NCI-H1105 (cell line): ENCODE measurements at regions not wholly inside any gene's neighbourhood (a gene's known extent, or its start where the extent isn't known, plus 50 kb on each side); places are given as distances from the start of the nearest gene placed in this dataset.

Source experiments
- DNase-seq: peaks from one replicate; lab custom pipeline; 2025; lab: John Stamatoyannopoulos, UW

DNA sequence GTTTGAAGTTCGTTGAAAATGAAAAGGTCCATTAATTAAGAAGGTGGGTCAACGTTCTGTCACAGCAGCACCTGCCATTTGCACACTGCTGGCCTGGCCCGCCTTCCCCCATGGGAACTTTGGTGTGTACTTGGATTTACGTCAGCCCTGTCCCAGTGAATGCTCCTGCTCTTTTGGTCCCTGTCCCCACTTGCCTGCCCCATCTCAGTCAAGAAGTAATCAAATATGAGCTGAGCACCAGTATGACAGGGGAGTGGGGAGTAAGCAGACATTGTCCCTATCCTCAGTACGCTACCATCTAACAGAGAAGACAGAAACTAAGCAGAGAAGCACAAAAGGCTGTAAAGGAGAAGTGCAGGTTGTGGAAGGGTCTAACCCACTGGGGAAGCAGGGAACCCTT, 65.1 kb downstream of the SLC4A3 start:
- DNase-seq: no peak

DNA sequence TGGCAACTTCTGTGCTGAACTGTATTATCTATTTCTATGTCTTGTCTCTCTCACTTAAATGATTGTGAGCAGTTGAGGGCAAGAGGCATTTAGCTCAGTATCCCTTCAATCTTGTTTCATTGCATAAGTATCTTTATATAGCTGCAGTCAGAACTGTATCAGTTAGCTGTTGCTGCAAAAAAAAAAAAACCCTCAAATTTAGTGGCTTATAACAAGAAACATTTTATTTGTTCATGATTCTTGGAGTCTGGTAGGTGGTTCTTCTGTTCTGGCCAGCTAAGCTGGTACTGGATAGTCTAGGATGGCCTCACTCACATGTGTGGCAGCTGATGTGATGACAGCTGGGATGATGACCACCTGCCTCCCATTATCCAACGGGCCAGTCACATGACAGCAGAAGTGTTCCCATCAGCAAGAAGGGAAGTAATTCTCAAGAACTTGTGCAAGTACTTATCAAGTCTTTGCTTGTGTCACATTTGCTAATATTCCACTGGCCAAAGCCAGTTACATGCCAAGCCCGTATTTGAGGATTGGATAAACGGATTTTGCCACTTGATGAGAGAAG, 67.8 kb downstream of the SLC4A3 start:
- DNase-seq: no peak

DNA sequence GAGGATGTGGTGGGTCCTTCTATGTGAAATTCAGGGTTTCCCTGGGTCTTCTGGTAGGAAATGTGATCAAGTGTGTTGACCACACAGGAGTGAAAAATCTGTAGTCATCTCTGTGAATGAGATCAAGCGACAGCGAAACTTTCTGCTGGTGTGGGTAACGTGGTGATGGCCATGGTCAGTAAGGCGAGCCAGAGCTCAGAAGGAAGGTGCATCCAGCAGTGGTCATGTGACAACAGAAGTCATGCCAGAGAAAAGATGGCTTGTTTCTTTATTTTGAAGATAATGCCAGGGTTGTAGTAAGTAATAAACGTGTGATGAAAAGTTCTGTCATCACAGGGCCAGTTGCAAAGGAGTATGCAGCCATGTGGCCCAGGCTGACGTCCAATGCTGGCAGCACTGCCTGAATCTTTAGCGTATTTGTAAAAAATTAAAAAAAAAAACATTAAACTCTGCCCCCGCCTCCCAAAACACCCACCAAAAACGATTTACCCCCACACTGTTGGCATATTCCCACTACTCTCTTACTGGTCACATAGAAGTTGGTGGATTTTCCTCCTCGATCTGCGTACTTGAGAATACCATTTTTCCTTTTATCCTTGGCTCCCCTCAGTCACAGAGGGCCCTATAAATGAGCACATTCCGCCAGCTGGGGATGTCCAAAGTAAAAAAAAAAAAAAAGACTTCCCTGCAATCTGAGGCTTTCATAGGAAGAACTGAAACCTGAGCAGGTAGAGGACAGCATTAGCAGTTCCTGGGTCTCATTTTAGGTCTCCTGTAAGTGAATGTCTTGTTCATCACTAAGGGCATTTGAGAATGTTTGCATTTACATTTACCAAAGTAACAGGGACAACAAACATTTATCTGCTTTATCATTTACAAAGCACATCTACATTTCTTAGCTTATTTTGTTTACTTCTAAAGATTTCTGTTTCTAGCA, 70.6 kb downstream of the SLC4A3 start:
- DNase-seq: no peak

DNA sequence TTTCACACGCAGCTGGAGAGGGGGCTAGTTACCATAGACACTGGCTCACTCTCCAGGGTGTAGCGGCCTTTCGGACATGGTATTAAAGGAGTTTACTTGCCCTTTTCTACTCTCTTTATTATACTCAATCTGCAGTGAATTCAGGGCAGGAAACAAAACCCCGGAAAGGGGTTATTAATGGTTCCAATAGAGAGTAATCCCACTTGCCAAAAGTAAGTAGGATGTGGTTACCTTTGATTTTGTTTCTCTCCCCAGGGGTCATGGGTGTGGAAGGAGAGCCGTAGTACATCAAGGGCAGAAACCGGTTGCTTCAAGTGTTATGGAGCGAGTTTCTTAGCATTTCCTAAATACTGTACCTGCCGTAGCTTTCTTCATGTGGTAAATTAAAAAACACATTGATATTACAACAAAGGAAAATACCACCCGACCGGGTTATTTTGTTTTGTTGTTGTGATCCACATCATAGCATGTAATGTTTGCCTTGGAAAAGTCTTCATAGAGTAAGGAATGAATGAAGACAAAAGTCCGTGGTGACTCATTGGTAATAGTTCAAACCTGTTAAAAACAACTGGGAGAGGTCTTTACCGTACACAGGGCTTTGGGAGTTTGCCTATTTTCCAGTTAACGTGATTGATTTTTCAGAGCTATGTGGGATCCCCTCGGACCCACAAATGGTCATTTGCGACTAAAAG, 71.5 kb downstream of the SLC4A3 start:
- no peak for DNase-seq

DNA sequence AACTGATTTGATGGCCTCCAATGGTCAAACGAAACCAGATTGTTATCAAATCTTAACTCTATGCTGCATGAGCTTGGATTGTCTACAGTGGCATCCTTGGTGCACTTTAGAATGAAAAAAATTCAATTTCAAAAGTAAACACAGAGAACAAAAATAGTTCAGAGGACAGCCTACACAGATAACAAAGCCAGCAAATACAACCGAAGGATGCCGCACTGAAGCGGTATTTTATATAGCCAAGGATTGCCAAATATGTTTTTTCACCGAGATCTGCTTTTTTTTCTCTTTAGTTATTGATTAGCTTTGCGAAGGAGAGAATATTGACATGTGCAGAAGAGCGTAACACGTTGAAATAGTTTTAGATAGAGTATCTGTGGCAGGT, 72.0 kb downstream of the SLC4A3 start:
- no peak for DNase-seq

DNA sequence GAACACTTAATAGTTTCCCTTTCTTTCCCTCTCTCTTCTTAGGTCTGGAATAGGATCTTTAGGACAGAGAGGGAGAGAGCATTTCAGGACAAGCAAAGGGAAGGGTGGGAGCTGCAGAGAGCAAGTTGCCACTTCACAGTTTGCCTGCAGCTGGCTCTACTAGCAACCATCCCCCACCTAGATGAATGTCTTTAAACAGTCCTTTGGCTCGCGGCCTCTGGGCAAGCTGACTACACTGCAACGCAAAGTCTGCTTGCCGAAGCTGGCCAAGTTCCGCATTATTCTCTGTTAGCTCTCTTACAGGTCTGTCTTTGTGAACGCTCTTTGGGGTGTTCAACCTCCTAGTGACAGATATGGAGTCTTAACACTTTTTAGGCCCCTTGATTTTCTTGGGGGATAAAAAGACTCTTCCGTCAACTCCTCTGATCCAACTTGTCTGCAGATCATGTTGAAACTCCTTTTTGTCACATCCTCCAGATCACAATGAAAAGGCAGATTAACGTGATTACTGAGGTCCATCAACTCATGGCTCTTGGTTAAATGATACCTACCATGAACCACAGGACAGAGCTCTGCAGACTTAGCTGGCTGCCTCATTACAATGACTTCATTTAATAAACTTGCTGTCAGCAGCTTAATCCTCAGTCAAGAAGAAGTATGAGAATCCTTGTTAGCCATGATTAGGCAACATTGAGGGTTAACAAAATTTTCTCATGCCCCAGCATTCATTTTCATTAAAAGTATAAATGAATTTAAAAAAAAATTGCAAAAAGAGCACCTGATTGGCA, 74.6 kb downstream of the SLC4A3 start:
- DNase-seq: no peak

DNA sequence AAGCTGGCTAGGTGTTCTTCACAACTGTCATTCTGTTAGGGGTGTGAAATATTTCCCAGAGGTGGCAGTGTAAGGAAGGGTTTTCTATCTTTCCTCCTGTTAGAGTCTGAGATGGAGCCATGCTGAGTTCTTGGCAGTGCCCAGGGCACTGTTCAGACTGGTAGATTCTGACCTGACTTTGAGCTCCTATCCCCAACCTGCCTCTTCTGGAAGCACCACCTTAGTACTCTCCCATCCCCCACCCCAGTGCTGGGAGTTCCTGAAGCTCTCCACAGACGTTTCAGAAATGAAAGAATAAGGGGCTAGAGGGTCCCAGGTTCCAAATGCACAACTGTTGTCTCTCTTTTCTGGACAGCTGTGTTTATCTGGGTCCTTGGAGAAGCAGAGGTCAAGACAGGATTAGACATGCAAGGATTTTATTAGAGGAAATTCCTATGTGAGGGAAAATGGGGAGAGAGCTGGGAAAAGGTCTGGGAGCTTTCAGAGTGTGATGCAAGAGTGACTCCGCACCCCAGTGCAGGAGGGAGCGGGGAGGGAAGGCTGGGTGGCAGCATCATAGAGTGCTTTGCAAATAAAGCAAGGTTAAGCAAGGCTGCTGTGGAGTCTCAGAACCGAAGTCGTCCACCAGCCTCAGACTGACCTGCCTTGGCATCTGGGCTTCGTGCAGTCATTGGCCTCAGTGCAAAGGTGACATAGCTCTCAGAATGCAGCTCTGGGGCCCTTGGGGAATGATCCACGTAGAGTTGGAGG, 75.5 kb downstream of the SLC4A3 start:
- no peak for DNase-seq

DNA sequence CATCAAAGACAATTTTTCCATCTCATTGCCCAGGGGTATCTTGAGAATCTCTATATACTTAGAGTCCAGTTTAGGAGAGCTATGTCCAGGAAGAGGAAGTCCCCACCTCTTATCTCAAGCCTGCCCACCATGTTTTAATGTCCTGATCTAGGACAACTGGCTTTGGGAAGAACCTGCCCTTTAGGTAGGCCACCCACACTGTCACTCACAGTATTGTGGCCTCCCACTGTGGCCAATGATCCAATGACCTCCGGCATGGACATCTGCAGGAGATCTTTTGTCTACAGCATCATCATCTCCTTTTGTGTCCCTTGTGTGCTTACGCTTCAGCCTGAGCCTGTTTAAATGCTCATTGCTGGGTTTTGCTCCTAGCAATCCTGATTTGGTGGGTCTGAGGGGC, 77.4 kb downstream of the SLC4A3 start:
- DNase-seq: no peak

DNA sequence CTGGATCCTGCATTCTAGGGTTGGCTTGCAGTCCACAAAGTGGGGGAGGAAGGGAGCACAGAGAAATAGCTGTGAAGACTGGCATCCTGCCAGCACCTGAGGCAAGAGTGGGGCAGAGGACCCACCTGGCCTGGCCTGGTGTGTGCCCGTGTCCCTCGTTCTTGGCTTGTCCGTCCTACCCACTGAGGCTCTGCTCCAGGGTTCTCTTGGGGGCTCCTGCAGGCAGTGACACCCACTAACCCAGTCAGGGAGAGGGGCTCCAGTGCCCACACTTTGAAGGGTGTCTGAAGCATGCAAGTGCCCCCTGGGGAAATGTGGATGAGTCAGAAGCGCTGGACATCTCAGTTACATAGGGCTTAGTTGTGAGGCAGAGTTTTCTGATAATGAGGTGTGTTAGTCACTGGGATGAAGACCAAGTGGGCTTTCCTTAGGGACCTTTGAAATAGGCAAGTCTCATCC, 79.4 kb downstream of the SLC4A3 start:
- DNase-seq: no peak

DNA sequence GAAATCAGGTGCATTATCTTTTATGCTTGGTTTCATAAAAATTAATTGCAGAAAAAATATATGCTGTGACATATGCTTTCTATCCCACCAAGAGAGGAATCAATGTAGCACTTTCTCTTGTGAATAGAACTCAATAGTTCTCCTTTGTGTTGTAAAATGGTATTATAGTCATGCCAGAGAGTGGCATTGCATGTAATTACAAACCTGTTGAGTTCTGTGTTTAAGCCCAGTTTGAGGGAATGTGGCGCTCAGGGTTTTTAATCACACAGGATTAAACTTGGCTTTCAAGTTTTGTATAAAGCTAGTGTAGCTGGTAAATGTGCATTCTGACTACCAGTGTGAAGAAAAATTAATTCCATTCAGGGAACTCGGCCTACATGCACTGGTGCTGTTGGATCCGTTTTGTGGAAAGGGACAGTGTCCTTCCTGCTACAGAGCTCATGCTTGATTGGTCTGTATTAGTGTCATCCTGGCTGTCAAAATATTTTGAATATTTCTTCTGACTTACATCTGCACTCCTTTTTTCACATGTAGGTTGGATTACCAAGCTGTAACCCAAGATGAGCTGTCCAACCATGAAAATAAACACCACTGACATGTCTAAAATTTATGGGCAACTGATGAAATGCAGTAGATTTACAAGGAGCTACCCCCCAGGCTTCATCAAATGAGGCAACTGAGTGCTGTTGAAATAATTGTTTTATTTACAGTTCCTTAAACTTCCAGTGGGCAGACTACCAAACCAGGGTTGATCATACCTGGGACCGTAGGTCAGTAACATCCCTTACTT, 80.3 kb downstream of the SLC4A3 start:
- no peak for DNase-seq

DNA sequence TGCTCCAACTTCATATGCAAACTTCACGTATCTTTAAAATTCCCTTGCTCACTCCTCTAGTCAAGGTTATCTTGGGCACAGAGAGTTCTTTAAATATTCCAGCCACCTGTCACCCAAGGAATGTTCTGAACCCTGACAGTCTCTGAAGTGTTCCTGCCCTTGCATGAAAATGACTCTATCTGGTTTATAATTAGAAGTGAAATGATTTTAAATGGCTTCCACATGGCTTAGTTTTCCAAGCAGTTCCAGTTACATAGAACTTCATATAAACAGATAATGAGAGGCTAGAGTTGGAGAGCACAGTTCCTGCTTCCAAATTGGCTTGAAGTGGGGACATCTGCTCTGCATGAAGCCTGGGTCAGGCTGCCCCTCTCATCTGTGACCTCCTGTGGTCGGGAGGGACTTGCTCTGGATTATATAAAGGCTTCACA, 81.9 kb downstream of the SLC4A3 start:
- no peak for DNase-seq

DNA sequence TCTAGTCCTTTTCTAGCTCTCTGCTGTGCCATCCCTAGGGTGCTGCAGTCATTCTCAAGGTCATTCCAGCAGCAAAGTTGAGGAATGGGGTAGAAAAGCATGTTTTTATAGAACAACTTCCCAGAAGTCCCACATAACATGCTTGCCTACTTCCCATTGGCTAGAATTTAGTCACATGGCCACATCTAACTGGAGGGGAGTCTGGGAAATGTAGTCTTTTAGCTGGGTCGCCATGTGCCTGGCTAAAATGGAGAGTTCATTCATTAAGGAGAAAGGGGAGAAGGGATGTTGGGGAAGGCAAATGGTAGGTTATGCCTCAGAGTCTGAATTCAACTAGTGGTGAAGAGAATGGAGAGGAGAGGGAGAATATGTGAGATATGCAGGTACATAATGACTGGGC, 85.7 kb downstream of the SLC4A3 start:
- DNase-seq: no peak

DNA sequence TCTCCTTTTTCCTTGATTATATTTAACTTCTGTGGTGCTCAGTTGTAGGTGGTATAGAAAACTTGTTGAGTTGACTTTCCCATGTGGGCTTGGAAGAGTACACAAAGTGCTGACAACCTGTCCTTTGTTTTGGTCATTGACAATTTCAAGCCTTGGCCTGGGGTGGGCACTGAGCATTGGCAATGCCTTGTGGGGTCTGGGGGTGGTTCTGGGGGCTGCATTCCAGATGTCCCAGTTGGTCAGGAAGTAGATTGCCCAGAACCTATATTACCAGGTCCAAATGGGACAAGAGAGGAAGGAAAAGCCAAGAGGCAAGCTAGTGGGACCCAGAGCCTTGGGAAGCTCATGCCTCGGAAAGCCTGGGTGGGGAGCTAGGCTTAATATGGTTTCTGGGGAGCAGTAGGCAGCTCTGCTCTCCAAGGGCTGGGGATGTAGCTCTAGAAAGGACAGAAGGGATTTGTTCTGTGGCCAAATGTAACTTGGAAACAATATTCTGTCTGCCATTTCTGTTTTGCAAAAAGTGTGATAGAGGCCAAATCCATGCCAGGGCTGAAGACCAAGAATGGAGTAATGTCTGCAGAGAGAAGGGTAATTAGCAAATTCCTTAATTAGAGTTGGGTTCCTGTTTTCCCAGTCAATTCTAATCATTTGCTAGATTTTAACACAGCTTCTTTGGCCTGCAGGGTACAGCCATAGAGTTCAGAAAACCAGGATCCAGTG, 87.4 kb downstream of the SLC4A3 start:
- no peak for DNase-seq

DNA sequence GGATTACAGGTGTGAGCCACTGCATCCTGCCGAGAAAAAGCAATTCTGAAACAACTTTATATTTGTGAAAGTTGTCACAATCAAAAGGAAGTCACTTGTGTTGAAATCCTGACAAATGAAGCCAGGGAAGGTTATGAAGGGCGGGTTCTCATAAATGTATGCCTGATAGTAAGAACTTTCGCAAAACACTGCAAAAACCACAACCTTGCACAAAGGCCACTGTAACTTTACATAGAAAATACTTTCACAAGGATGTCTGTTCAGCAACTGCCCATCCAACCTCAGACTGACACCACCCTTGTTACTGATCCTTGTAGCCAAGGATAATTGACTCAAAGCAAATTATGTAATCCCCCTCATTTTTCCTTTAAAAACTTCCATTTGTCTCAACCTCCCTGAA, 90.6 kb downstream of the SLC4A3 start:
- no peak for DNase-seq

DNA sequence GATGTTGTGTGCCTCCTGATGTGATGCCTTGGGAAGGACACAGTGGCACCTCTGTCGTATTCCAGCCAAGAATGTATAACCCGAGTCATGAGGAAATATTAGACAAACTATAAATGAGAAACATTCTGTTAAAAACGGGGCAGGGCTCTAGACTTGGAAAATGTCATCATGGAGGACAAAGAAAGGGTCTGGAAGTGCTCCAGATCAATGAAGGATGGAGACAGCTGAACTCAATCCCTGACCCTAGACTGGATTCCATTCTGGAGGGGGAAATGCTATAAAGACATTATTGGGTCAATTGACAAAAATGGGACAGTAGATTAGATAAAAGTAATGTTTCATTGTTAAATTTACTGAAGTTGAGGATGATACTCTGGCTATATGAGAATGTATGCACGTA, 92.1 kb downstream of the SLC4A3 start:
- DNase-seq: no peak

DNA sequence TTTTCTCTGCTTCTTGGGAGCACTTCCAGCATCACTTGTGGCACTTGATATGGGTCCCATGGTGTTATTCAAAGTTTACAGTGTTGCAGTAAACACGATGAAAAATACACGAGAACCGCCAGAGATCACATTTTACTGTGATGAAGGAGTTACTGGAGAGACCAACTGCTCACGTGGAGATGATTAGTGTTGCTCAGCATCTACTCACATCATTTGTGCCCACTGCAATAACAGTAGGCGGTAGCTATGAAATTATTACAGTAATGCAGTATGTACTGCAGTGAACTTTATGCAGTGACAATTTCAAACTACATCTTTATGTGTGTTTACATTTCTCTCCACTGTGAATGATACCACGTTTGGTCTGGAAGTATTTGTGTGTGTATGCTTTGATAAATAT, 93.5 kb downstream of the SLC4A3 start:
- DNase-seq: no peak

DNA sequence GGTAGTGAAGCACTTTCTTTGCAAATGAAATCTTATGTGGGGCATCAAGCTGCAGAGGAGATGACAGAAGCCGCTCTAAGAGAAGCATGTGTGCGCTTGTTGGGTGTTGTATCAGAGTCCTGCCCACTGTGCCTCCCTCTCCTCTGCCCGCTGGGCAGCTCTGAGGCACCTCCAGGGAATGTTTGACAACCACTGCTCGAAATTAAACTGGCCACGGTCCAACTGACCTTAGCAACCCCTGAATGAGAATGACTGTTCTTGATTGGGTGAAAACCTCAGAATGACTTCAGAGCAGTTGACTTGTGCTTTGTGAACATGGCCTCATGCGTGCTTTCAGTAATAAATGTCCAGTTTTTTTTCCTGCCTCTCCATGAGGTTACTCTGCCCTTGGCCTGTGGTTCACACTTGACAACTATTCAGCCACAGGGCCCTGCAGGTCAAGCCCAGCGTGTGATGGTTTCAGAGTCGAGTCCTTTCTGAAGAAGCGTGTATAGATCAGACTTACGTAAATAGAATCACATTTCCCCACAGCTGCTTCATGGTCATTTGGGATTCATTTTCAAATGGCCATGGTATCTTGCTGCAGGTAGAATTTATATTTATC, 94.9 kb downstream of the SLC4A3 start:
- no peak for DNase-seq

DNA sequence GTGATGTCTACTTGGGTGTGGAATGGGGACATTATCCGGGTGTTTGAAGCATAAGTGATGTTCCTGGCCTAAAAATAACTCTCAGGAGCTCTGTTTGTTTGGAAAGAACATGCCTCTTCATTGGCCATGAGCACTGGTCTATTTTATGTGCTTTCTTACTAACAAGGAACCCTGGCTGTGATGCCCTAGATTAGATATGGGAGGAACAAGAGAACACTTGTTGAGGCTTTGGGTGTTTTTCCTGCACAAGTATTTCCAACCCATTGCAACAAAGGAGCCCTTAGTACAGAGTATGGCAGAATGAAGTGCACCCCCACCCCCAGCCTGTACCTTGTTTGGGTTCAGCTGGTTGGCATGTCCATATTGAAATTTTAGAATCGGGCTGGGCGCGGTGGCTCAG, 95.9 kb downstream of the SLC4A3 start:
- no peak for DNase-seq

DNA sequence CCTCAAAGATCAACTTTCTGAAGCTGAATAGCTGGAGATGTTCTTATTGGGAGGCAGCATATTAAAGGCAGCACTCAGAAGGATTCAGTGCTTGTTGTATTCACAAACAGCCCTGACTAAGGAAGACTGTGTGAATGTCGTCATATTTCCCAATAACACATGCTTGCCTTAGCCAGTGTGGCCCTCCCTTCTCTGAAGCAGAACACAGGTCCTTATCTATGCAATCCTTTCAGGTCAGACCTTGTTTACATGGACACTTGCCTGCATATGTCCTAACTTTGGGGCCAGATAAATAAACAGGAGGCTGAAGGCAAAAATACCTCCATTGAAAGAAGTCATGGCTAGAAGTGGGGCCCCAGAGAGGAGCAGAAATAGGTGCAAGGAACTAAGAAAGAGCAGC, 97.2 kb downstream of the SLC4A3 start:
- DNase-seq: no peak

DNA sequence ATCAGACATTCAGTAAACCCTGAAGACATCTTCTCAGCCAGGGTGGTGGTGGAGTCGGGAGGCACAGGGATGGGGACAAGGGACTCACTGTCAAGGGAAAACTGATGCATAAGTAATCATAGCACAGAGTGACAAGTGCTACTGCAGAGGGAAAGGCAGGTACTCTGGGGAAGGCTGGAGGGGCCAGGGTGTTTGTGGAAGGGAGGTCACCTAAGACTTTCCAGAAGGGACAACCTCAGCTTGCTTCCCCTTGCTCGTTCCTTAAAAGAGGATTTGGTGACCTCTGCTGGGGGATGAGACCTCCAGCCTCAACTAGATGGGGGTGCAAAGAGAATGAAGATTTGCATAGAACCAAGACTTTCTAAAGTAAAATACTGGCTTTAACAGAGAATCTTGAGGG, 99.5 kb downstream of the SLC4A3 start:
- no peak for DNase-seq
